Activated CD4-positive, alpha-beta memory T cell treated with anti-CD3 and anti-CD28 coated beads, Interleukin-2, amount 10 ng/mL, durations not matched to agents 7 days and 5 days (primary cell): ENCODE measurements at regions not wholly inside any gene's neighbourhood (a gene's known extent, or its start where the extent isn't known, plus 50 kb on each side); places are given as distances from the start of the nearest gene placed in this dataset.
"Not testable (repeated sequence)": the region's sequence is repeated elsewhere in the genome, so short reads cannot be mapped to it uniquely, and the experiment has no call there.

Source experiments
- CTCF ChIA-PET: fragments of 350-600 bp; sonication (Branson Sonifier 250); formaldehyde crosslinking; loops from one replicate; lab custom pipeline; 2021; ENCODE audit warnings: antibody characterized with exemption, inconsistent platforms; lab: Charles Lee
- POLR2A ChIA-PET: fragments of 350-600 bp; sonication (Branson Sonifier 250); formaldehyde crosslinking; loops from one replicate; lab custom pipeline; 2021; ENCODE audit warnings: antibody characterized with exemption; lab: Charles Lee
- DNase-seq: peaks from one replicate; pipeline ENCODE4 v3.0.0-alpha.2; 2020
- H3K27ac Mint-ChIP-seq: one replicate; pipeline ENCODE4 v1.8.0; 2021; ENCODE audit warnings: mild to moderate bottlenecking, mixed read lengths
- H3K27me3 Mint-ChIP-seq: one replicate; pipeline ENCODE4 v1.8.0; 2021; ENCODE audit warnings: mixed read lengths
- H3K36me3 Mint-ChIP-seq: one replicate; pipeline ENCODE4 v1.8.0; 2021; ENCODE audit warnings: low read depth, mixed read lengths
- H3K4me1 Mint-ChIP-seq: one replicate; pipeline ENCODE4 v1.8.0; 2021; ENCODE audit warnings: mixed read lengths
- H3K4me3 Mint-ChIP-seq: one replicate; pipeline ENCODE4 v1.8.0; 2021; ENCODE audit warnings: mild to moderate bottlenecking, mixed read lengths
- H3K9me3 Mint-ChIP-seq: one replicate; pipeline ENCODE4 v1.8.0; 2021; ENCODE audit warnings: mixed read lengths

- no peak for DNase-seq
- Mint-ChIP-seq H3K9me3 (peaks cover 3% of the 10 kb centered on the region), H3K36me3 (no peaks in the 10 kb centered on the region), H3K27ac (no peak overlapping the region), H3K27me3 (no peaks in the 10 kb centered on the region), H3K4me1 (no peaks in the 10 kb centered on the region), H3K4me3 (no peak overlapping the region)
- POLR2A ChIA-PET, result no interaction called here
- CTCF ChIA-PET, result no interaction called here
Observed at GRCh38 chr4:124937993-124938392, 225.5 kb upstream of the ANKRD50 start.

DNA sequence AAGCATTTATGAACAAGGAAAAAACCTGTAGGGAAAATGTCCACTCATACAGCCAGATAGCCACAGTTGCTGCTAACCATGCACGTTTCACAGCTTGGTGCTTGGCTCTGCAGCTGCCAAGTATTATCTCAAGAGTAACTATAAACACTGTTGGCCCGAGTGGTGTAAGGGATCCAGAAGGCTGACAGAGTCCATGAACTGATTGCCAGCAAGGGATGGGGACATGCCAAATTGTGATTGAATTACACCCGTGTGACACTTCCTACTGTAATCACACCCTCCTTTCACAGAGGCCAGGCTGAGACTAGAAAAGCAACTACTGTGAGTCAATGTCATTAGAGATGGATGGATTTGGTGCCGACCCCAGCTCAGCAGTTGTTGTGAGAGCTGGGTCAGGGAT, 223.9 kb upstream of the ANKRD50 start:
- no peak overlapping the region for H3K4me3 Mint-ChIP-seq
- CTCF ChIA-PET, result no interaction called here
- no peaks in the 10 kb centered on the region for H3K36me3 Mint-ChIP-seq
- no peaks in the 10 kb centered on the region for H3K27me3 Mint-ChIP-seq
- H3K27ac Mint-ChIP-seq, result no peak overlapping the region
- no peak for DNase-seq
- H3K9me3 Mint-ChIP-seq, result no peaks in the 10 kb centered on the region
- POLR2A ChIA-PET, result no interaction called here
- no peaks in the 10 kb centered on the region for H3K4me1 Mint-ChIP-seq

DNA sequence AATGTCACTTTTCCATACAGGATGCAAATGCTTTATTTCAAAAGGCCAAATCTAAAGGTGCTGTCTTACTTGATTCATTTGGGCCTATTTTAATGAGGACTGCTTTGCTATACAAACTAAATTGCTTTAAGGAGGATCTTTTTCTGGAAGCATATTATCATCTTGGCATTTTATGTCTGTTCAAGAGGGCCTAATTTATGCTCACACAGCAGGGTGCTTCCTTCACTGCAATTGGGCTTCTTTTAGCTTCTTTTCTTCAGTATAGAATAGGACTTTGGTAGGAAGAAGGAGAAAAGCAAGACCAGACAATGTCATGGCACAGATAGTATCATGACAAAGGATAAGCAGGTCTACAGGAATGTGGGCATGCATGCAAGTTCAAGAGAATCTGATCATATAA, 222.4 kb upstream of the ANKRD50 start:
- Mint-ChIP-seq H3K27ac (no peak overlapping the region), H3K4me1 (no peaks in the 10 kb centered on the region), H3K9me3 (peaks cover 3% of the 10 kb centered on the region), H3K27me3 (no peaks in the 10 kb centered on the region), H3K36me3 (no peaks in the 10 kb centered on the region), H3K4me3 (no peak overlapping the region)
- ChIA-PET CTCF (no interaction called here), POLR2A (no interaction called here)
- DNase-seq, result no peak

GRCh38 chr4:124933521-124933920, 221.0 kb upstream of the ANKRD50 start:
- no peaks in the 10 kb centered on the region for H3K36me3 Mint-ChIP-seq
- H3K27ac Mint-ChIP-seq, result no peak overlapping the region
- no peak for DNase-seq
- no peaks in the 10 kb centered on the region for H3K27me3 Mint-ChIP-seq
- peaks cover 3% of the 10 kb centered on the region for H3K9me3 Mint-ChIP-seq
- POLR2A ChIA-PET, result no interaction called here
- CTCF ChIA-PET, result no interaction called here
- no peak overlapping the region for H3K4me3 Mint-ChIP-seq
- no peaks in the 10 kb centered on the region for H3K4me1 Mint-ChIP-seq

- Mint-ChIP-seq H3K4me1 (no peaks in the 10 kb centered on the region), H3K27me3 (no peaks in the 10 kb centered on the region), H3K36me3 (no peaks in the 10 kb centered on the region), H3K27ac (no peak overlapping the region), H3K9me3 (peaks cover 3% of the 10 kb centered on the region), H3K4me3 (no peak overlapping the region)
- DNase-seq, result no peak
- CTCF ChIA-PET, result no interaction called here
- POLR2A ChIA-PET, result no interaction called here
Observed at GRCh38 chr4:124932447-124932846, 219.9 kb upstream of the ANKRD50 start.

DNA sequence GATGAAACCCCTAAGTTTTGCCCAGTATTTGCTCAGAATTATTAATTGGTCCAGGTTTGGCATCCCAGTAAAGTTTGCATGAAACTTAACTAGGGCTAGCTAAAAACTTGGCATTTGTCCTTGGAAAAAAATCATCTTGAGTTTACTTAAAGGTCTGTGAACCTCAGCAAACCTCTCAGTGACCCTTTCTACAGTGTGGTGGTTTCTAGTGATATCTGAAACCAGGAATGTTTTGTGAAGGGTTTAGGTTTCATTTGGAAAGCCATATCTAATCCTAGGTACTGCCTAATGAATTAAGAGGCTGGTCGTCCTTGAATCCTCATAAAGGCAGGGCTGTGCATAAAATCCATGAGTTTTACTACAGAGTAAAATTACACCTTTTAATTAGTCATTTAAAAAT, 218.5 kb upstream of the ANKRD50 start:
- Mint-ChIP-seq H3K27ac (no peak overlapping the region), H3K36me3 (no peaks in the 10 kb centered on the region), H3K9me3 (peaks cover 3% of the 10 kb centered on the region), H3K4me1 (no peaks in the 10 kb centered on the region), H3K27me3 (no peaks in the 10 kb centered on the region), H3K4me3 (no peak overlapping the region)
- no peak for DNase-seq
- CTCF ChIA-PET, result no interaction called here
- POLR2A ChIA-PET, result no interaction called here

GRCh38 chr4:124922748-124923147, 210.2 kb upstream of the ANKRD50 start:
- H3K9me3 Mint-ChIP-seq, H3K4me1 Mint-ChIP-seq, POLR2A ChIA-PET, CTCF ChIA-PET, H3K4me3 Mint-ChIP-seq, H3K36me3 Mint-ChIP-seq, H3K27ac Mint-ChIP-seq, H3K27me3 Mint-ChIP-seq, DNase-seq: not testable (repeated sequence)

DNA sequence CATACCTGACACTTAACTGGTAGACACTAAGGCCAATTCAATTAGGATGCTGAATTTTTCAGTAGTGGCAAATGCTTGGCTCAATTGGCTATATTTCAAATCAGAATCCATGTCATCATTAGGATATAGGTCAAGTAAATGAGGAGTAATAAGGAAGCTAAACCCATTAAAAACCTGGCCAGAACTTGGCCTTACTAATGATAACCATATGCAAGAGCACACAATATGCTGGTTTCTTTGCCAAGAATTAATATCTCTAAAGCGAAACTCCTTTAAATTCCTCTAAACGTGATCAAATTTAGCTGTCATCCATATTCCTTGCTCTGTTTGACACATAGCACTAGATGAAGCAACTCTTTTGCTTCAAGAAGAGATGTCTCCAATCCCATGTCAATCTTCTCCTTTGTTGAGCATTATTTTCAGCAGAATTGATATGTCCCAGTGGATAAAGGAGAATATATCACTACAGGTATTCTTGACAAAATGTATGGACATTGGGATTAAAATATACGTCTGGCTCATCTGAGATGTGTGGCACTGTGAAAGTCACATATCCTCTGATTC, 206.1 kb upstream of the ANKRD50 start:
- Mint-ChIP-seq H3K9me3 (no peaks in the 10 kb centered on the region), H3K4me1 (no peaks in the 10 kb centered on the region), H3K36me3 (no peaks in the 10 kb centered on the region), H3K4me3 (no peak overlapping the region), H3K27me3 (no peaks in the 10 kb centered on the region), H3K27ac (no peak overlapping the region)
- DNase-seq, result no peak
- CTCF ChIA-PET, result no interaction called here
- POLR2A ChIA-PET, result no interaction called here

GRCh38 chr4:124915073-124915472, 202.5 kb upstream of the ANKRD50 start:
- CTCF ChIA-PET, result no interaction called here
- Mint-ChIP-seq H3K36me3 (no peaks in the 10 kb centered on the region), H3K27me3 (no peaks in the 10 kb centered on the region), H3K27ac (no peak overlapping the region), H3K4me1 (no peaks in the 10 kb centered on the region), H3K4me3 (no peak overlapping the region), H3K9me3 (no peaks in the 10 kb centered on the region)
- DNase-seq, result no peak
- POLR2A ChIA-PET, result no interaction called here

DNA sequence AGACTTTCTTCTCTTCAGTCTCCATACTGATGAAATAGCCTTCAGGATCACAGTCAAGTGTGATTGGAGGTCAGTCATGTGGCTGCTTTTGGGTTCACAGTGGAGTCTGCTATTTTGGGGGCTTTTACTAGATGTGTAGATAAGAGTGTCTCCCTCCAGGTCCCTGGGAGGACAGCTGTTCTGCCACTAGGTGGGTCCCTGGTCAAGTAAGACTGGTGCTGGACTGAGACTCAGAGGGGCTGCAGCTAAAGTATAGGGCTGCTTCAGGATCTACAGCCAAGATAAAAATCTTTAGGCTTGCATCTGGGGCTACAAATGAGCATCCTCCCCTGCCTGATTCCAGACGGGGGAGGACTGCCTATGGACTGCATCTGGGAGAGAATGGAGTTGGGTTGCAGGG, 200.7 kb upstream of the ANKRD50 start:
- Mint-ChIP-seq H3K36me3 (no peaks in the 10 kb centered on the region), H3K9me3 (no peaks in the 10 kb centered on the region), H3K4me3 (no peak overlapping the region), H3K27me3 (no peaks in the 10 kb centered on the region), H3K27ac (no peak overlapping the region), H3K4me1 (no peaks in the 10 kb centered on the region)
- POLR2A ChIA-PET, result no interaction called here
- DNase-seq, result no peak
- CTCF ChIA-PET, result no interaction called here

GRCh38 chr4:124910327-124910726, 197.8 kb upstream of the ANKRD50 start:
- Mint-ChIP-seq H3K36me3 (no peaks in the 10 kb centered on the region), H3K27ac (no peak overlapping the region), H3K9me3 (no peaks in the 10 kb centered on the region), H3K27me3 (no peaks in the 10 kb centered on the region), H3K4me3 (no peak overlapping the region), H3K4me1 (no peaks in the 10 kb centered on the region)
- DNase-seq, result no peak
- ChIA-PET CTCF (no interaction called here), POLR2A (no interaction called here)

- CTCF ChIA-PET, result no interaction called here
- H3K9me3 Mint-ChIP-seq, result no peaks in the 10 kb centered on the region
- DNase-seq, result no peak
- POLR2A ChIA-PET, result no interaction called here
- H3K4me1 Mint-ChIP-seq, result no peaks in the 10 kb centered on the region
- H3K27me3 Mint-ChIP-seq, result no peaks in the 10 kb centered on the region
- no peak overlapping the region for H3K27ac Mint-ChIP-seq
- H3K36me3 Mint-ChIP-seq, result no peaks in the 10 kb centered on the region
- H3K4me3 Mint-ChIP-seq, result no peak overlapping the region
Observed at GRCh38 chr4:124907881-124908280, 195.3 kb upstream of the ANKRD50 start.

GRCh38 chr4:124905441-124905840, 192.9 kb upstream of the ANKRD50 start:
- CTCF ChIA-PET, result no interaction called here
- Mint-ChIP-seq H3K27me3 (no peaks in the 10 kb centered on the region), H3K4me3 (no peak overlapping the region), H3K36me3 (no peaks in the 10 kb centered on the region), H3K27ac (no peak overlapping the region), H3K9me3 (no peaks in the 10 kb centered on the region), H3K4me1 (no peaks in the 10 kb centered on the region)
- POLR2A ChIA-PET, result no interaction called here
- no peak for DNase-seq

GRCh38 chr4:124904723-124905388, 192.3 kb upstream of the ANKRD50 start:
- no peak overlapping the region for H3K27ac Mint-ChIP-seq
- POLR2A ChIA-PET, result no interaction called here
- no peaks in the 10 kb centered on the region for H3K9me3 Mint-ChIP-seq
- no peaks in the 10 kb centered on the region for H3K36me3 Mint-ChIP-seq
- H3K27me3 Mint-ChIP-seq, result no peaks in the 10 kb centered on the region
- no peak for DNase-seq
- CTCF ChIA-PET, result no interaction called here
- H3K4me3 Mint-ChIP-seq, result no peak overlapping the region
- H3K4me1 Mint-ChIP-seq, result no peaks in the 10 kb centered on the region
